Mesendoderm (in vitro differentiated cells): ENCODE measurements at regions not wholly inside any gene's neighbourhood (a gene's known extent, or its start where the extent isn't known, plus 50 kb on each side); places are given as distances from the start of the nearest gene placed in this dataset.
"Not testable (repeated sequence)": the region's sequence is repeated elsewhere in the genome, so short reads cannot be mapped to it uniquely, and the experiment has no call there.

Source experiments
- DNase-seq: peaks from one replicate; pipeline ENCODE4 v3.0.0; 2013
- H2AK5ac ChIP-seq: 2 replicates; pipeline ENCODE4 v1.6.1; 2013; ENCODE audit warnings: low read length, inconsistent platforms
- H2BK120ac ChIP-seq: 2 replicates; pipeline ENCODE4 v1.6.1; 2013; ENCODE audit warnings: low read depth, mild to moderate bottlenecking, low read length, moderate library complexity, mixed read lengths
- H2BK15ac ChIP-seq: replicated peaks from 2 replicates; pipeline ENCODE4 v1.6.1; 2013; ENCODE audit warnings: low read depth, mild to moderate bottlenecking, moderate library complexity
- H2BK5ac ChIP-seq: 2 replicates; pipeline ENCODE4 v1.6.1; 2013; ENCODE audit warnings: low read length, inconsistent platforms
- H3K18ac ChIP-seq: 2 replicates; pipeline ENCODE4 v1.6.1; 2013; ENCODE audit warnings: mild to moderate bottlenecking, low read length, mixed read lengths
- H3K23ac ChIP-seq: one replicate; pipeline ENCODE4 v1.6.1; 2013; ENCODE audit warnings: low read length
- H3K27ac ChIP-seq: 2 replicates; pipeline ENCODE4 v1.5.1; 2013; ENCODE audit warnings: low read depth, mild to moderate bottlenecking, inconsistent platforms, low read length, moderate library complexity
- H3K27me3 ChIP-seq: 2 replicates; pipeline ENCODE4 v1.6.1; 2013; ENCODE audit warnings: low read length, control low read depth, mild to moderate bottlenecking, inconsistent platforms; ENCODE audit not compliant: insufficient read depth, poor library complexity
- H3K36me3 ChIP-seq: 2 replicates; pipeline ENCODE4 v1.6.1; 2013; ENCODE audit warnings: low read length, inconsistent platforms; ENCODE audit not compliant: control insufficient read depth, insufficient read depth
- H3K4ac ChIP-seq: one replicate; pipeline ENCODE4 v1.6.1; 2013; ENCODE audit warnings: low read depth, mild to moderate bottlenecking, low read length, moderate library complexity
- H3K4me1 ChIP-seq: 2 replicates; pipeline ENCODE4 v1.6.1; 2013; ENCODE audit warnings: low read depth, low read length, inconsistent platforms; ENCODE audit not compliant: control insufficient read depth
- H3K4me2 ChIP-seq: 2 replicates; pipeline ENCODE4 v1.6.1; 2013; ENCODE audit warnings: low read length
- H3K4me3 ChIP-seq: 2 replicates; pipeline ENCODE4 v1.5.1; 2013; ENCODE audit warnings: mild to moderate bottlenecking, low read length
- H3K56ac ChIP-seq: one replicate; pipeline ENCODE4 v1.6.1; 2013; ENCODE audit warnings: low read length
- H3K79me1 ChIP-seq: 2 replicates; pipeline ENCODE4 v1.6.1; 2013; ENCODE audit warnings: low read length, inconsistent platforms
- H3K79me2 ChIP-seq: 2 replicates; pipeline ENCODE4 v1.6.1; 2013; ENCODE audit warnings: mild to moderate bottlenecking, low read length; ENCODE audit not compliant: control insufficient read depth, insufficient read depth
- H3K9ac ChIP-seq: 2 replicates; pipeline ENCODE4 v1.6.1; 2013; ENCODE audit warnings: low read length, inconsistent platforms
- H4K5ac ChIP-seq: one replicate; pipeline ENCODE4 v1.6.1; 2013; ENCODE audit warnings: low read length
- H4K8ac ChIP-seq: one replicate; pipeline ENCODE4 v1.6.1; 2013; ENCODE audit warnings: low read depth, mild to moderate bottlenecking, control low read depth, low read length, moderate library complexity
- WGBS: extraction: QIAGEN DNeasy Blood & Tissue Kit; methylation state at CpG from one replicate; pipeline ENCODE4 v1.1.7; 2013; ENCODE audit warnings: low lambda C conversion rate, missing lambda C conversion rate; ENCODE audit not compliant: insufficient coverage; ENCODE audit errors: extremely low coverage; 5-methylcytosine and 5-hydroxymethylcytosine counted together

DNA sequence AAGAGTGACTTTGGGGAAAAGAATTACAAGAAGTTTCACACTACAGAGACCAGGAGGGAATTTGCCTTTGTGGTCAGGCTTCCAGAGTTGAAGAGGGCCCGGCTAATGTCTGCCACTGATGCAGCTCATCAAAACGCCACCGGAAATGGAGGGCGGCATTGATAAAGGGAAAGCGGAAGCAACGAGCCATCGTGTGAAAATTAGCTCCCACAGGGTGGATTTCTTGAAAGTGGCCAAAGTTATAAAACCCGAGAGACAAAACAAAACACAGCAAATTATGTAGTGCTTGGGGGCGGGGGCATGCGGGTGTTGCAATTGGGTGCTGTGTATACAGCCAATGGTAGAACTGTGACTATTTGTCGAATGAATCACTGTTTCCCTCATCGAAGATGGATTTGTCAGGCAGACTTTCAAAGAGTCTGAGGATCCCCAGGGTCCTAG, 113.0 kb downstream of the ADAMTS15 start:
- no peaks in the 10 kb centered on the region for H3K79me2 ChIP-seq
- no peak overlapping the region for H3K4me3 ChIP-seq
- no peak overlapping the region for H2BK120ac ChIP-seq
- H4K8ac ChIP-seq: no peak overlapping the region
- no peaks in the 10 kb centered on the region for H3K27me3 ChIP-seq
- no peak overlapping the region for H3K9ac ChIP-seq
- H4K5ac ChIP-seq: no peak overlapping the region
- peaks cover 4% of the 10 kb centered on the region for H3K4me1 ChIP-seq
- H3K4ac ChIP-seq: no peak overlapping the region
- no peak overlapping the region for H3K23ac ChIP-seq
- DNase-seq: no peak
- no peak overlapping the region for H3K27ac ChIP-seq
- H3K56ac ChIP-seq: no peak overlapping the region
- H2AK5ac ChIP-seq: no peak overlapping the region
- H3K79me1 ChIP-seq: no peaks in the 10 kb centered on the region
- no peak overlapping the region for H3K4me2 ChIP-seq
- no peak overlapping the region for H3K18ac ChIP-seq
- no peaks in the 10 kb centered on the region for H3K36me3 ChIP-seq
- no CpG with 5 or more reads among the region's 12 CpGs for WGBS
- H2BK15ac ChIP-seq: no peak overlapping the region
- H2BK5ac ChIP-seq: no peak overlapping the region

DNA sequence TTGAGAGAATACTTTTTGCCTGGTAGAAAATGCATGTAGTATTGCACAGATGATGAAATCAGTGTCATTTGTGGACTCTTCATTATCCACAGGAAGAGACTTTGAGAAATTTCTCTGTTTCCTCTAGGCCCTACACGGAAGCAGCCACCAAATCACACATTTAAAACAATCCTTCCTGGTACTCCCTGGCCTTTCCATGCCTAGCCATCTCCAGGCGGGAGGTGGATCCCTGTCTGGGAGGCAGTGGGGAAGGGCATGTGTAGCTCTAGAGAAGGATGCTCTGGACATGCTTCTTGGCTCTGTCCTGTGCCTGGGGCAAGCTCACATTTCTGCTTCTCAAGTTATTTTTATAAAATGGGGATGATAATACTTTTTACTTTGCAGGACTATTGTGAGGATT, 114.1 kb downstream of the ADAMTS15 start:
- H3K27ac ChIP-seq: no peak overlapping the region
- no CpG with 5 or more reads among the region's 2 CpGs for WGBS

DNA sequence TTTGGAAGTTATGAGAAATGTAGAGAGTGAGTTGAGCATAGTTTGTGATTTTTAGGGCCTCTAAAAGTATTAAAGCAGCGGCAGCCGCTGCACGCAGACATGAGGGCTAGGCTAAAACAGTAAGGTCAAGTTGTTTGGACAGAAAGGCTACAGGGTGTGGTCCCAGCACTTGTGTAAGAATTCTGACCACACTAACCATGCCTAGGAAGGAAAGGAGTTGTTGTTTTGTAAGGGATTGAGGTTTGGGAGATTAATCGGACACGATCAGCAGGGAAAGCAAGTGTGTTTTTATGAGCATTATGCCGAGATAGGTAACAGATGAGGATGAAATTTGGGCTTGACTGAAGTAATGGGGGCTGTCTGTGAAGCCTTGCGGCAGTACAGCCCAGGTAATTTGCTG, 117.9 kb downstream of the ADAMTS15 start:
- H3K4me3 ChIP-seq, H3K4ac ChIP-seq, H3K4me1 ChIP-seq, H3K9ac ChIP-seq, H3K23ac ChIP-seq, H4K8ac ChIP-seq, H3K4me2 ChIP-seq, H2BK120ac ChIP-seq, H3K27ac ChIP-seq, H3K36me3 ChIP-seq, H3K79me2 ChIP-seq, H3K18ac ChIP-seq, DNase-seq, H2AK5ac ChIP-seq, H2BK5ac ChIP-seq, H2BK15ac ChIP-seq, H4K5ac ChIP-seq, H3K56ac ChIP-seq, H3K27me3 ChIP-seq, H3K79me1 ChIP-seq: not testable (repeated sequence)
- no CpG with 5 or more reads among the region's 7 CpGs for WGBS

More for the DNA sequence above, 114.1 kb downstream of the ADAMTS15 start:
- H3K56ac ChIP-seq: no peak overlapping the region
- DNase-seq: no peak
- no peak overlapping the region for H3K18ac ChIP-seq
- no peak overlapping the region for H3K23ac ChIP-seq
- no peak overlapping the region for H2AK5ac ChIP-seq
- H3K27me3 ChIP-seq: no peaks in the 10 kb centered on the region
- no peak overlapping the region for H2BK5ac ChIP-seq
- H3K36me3 ChIP-seq: no peaks in the 10 kb centered on the region
- H3K4me2 ChIP-seq: no peak overlapping the region
- H3K9ac ChIP-seq: no peak overlapping the region
- no peak overlapping the region for H4K8ac ChIP-seq
- no peak overlapping the region for H3K4me3 ChIP-seq
- H3K79me1 ChIP-seq: no peaks in the 10 kb centered on the region
- no peaks in the 10 kb centered on the region for H3K79me2 ChIP-seq
- H4K5ac ChIP-seq: no peak overlapping the region
- H2BK120ac ChIP-seq: no peak overlapping the region
- no peak overlapping the region for H2BK15ac ChIP-seq
- H3K4me1 ChIP-seq: peaks cover 4% of the 10 kb centered on the region
- H3K4ac ChIP-seq: no peak overlapping the region

GRCh38 chr11:130571519-130571918, 123.1 kb downstream of the ADAMTS15 start:
- Histone ChIP-seq H3K9ac (no peak overlapping the region), H3K4ac (no peak overlapping the region), H3K4me3 (no peak overlapping the region), H3K4me2 (no peak overlapping the region), H3K4me1 (no peaks in the 10 kb centered on the region), H4K8ac (no peak overlapping the region), H3K56ac (no peak overlapping the region), H2AK5ac (no peak overlapping the region), H2BK120ac (no peak overlapping the region), H2BK5ac (no peak overlapping the region), H3K79me2 (no peaks in the 10 kb centered on the region), H2BK15ac (no peak overlapping the region), H3K27me3 (no peaks in the 10 kb centered on the region), H3K18ac (no peak overlapping the region), H3K79me1 (no peaks in the 10 kb centered on the region), H4K5ac (no peak overlapping the region), H3K27ac (no peak overlapping the region), H3K23ac (no peak overlapping the region), H3K36me3 (no peaks in the 10 kb centered on the region)
- DNase-seq: no peak
- no CpG with 5 or more reads among the region's 1 CpG for WGBS

DNA sequence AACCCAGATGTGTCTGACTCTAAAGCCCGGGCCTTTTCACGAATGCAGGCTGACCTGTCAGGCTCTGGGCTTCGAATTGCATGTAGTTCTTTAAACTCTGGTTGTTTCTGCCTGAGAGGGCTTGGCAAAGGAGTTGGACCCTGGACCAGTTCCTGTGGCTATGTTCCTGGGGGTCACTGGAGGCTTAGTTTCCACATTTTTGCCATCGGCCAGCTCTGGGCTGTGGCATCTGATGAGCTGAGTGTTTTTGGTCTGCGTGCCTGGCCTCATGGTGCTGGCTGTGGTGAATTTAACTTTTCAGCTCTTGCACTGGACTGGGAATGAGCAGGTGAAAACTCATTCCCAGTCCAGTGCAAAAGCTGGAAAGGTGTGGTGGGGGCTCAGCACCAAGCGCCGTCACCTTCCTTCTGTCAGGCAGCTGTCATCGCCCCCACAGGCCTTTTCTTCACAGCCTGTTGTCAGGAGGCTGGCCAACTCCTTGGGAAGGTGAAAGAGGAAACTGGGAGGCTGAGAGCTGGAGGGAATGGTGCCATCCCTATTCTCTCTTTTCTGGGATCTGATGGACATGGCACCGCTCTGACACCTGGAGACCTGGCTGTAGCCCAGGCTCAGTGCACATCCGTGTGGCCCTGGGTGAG, 123.6 kb downstream of the ADAMTS15 start:
- Histone ChIP-seq H3K79me2 (no peaks in the 10 kb centered on the region), H2AK5ac (no peak overlapping the region), H3K4me1 (no peaks in the 10 kb centered on the region), H3K27ac (no peak overlapping the region), H3K4ac (no peak overlapping the region), H3K36me3 (no peaks in the 10 kb centered on the region), H2BK15ac (no peak overlapping the region), H4K8ac (no peak overlapping the region), H3K23ac (no peak overlapping the region), H3K4me3 (no peak overlapping the region), H3K18ac (no peak overlapping the region), H2BK120ac (no peak overlapping the region), H3K79me1 (no peaks in the 10 kb centered on the region), H3K4me2 (no peak overlapping the region), H3K27me3 (no peaks in the 10 kb centered on the region), H3K56ac (no peak overlapping the region), H3K9ac (no peak overlapping the region), H2BK5ac (no peak overlapping the region), H4K5ac (no peak overlapping the region)
- no CpG with 5 or more reads among the region's 10 CpGs for WGBS
- DNase-seq: no peak

- Histone ChIP-seq H3K9ac (no peak overlapping the region), H2AK5ac (no peak overlapping the region), H3K4ac (no peak overlapping the region), H3K79me1 (no peaks in the 10 kb centered on the region), H3K56ac (no peak overlapping the region), H3K23ac (no peak overlapping the region), H3K4me1 (no peaks in the 10 kb centered on the region), H3K4me2 (no peak overlapping the region), H3K79me2 (no peaks in the 10 kb centered on the region), H3K18ac (no peak overlapping the region), H2BK15ac (no peak overlapping the region), H4K8ac (no peak overlapping the region), H2BK120ac (no peak overlapping the region), H3K36me3 (no peaks in the 10 kb centered on the region), H4K5ac (no peak overlapping the region), H2BK5ac (no peak overlapping the region), H3K4me3 (no peak overlapping the region), H3K27me3 (no peaks in the 10 kb centered on the region), H3K27ac (no peak overlapping the region)
- WGBS: no CpG with 5 or more reads among the region's 2 CpGs
- DNase-seq: no peak
Measured at GRCh38 chr11:130573767-130574166, 125.3 kb downstream of the ADAMTS15 start.
